ENCODE measurements at regions not wholly inside any gene's neighbourhood (a gene's known extent, or its start where the extent isn't known, plus 50 kb on each side); places are given as distances from the start of the nearest gene placed in this dataset.
"Not testable (repeated sequence)": the region's sequence is repeated elsewhere in the genome, so short reads cannot be mapped to it uniquely, and the experiment has no call there.

DNA sequence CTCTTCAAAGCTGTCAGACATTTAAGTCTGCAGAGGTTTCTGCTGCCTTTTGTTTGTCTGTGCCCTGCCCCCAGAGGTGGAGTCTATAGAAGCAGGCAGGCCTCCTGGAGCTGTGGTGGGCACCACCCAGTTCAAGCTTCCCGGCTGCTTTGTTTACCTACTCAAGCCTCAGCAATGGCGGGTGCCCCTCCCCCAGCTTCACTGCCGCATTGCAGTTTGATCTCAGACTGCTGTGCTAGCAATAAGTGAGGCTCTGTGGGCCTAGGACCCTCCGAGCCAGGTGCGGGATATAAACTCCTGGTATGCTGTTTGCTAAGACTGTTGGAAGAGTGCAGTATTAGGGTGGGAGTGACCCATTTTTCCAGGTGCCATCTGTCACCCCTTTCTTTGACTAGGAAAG is 145.5 kb downstream of the DMRT2 start:
- H3K36me3 ChIP-seq (ENCODE audit: control insufficient read depth in 2 of 2, insufficient read depth in 2 of 2, low read length in 1 of 2); H3K9me3 ChIP-seq (ENCODE audit: control insufficient read depth in 2 of 2, insufficient read depth in 1 of 2, low read length in 1 of 2); H3K4me3 ChIP-seq (ENCODE audit: low read length in 2 of 2); H3K27me3 ChIP-seq (ENCODE audit: control insufficient read depth in 2 of 2, insufficient read depth in 1 of 2, low read length in 1 of 2); H3K27ac ChIP-seq (ENCODE audit: low read depth in 1 of 2, low read length in 1 of 2); DNase-seq (ENCODE audit: low read depth in 6 of 9, low spot score in 9 of 9); H3K4me1 ChIP-seq (ENCODE audit: control insufficient read depth in 2 of 2, insufficient read depth in 2 of 2, low read length in 2 of 2): not testable (repeated sequence)
- WGBS = 92% methylated on average over 5 of the region's 5 CpGs

DNA sequence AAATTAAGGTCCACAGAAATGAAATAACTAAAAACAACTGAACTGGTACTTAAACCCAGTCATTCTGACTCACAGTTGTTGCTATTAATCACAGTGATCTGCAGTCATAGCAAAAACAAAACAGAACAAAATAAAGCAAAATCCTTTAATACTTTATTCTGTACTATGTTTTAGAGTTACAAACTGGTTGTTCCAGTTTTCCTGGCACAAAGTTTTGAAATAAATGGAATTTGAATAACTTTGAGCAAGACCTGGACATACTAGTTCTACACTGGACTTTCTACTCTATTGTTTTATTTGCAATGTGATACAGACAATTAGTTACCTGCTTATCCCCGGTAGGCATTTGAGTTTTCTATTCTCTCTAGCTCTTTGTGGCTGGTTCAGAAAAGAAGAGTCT is 147.9 kb downstream of the DMRT2 start:
- Histone ChIP-seq H3K9me3 (ENCODE audit: control insufficient read depth in 2 of 2, insufficient read depth in 1 of 2, low read length in 1 of 2) (no peaks in the 10 kb centered on the region), H3K36me3 (ENCODE audit: control insufficient read depth in 2 of 2, insufficient read depth in 2 of 2, low read length in 1 of 2) (no peaks in the 10 kb centered on the region), H3K4me3 (ENCODE audit: low read length in 2 of 2) (no peak overlapping the region), H3K27me3 (ENCODE audit: control insufficient read depth in 2 of 2, insufficient read depth in 1 of 2, low read length in 1 of 2) (no peaks in the 10 kb centered on the region), H3K27ac (ENCODE audit: low read depth in 1 of 2, low read length in 1 of 2) (no peak overlapping the region), H3K4me1 (ENCODE audit: control insufficient read depth in 2 of 2, insufficient read depth in 2 of 2, low read length in 2 of 2) (no peaks in the 10 kb centered on the region)
- 94% methylated on average over 1 of the region's 1 CpG for WGBS
- no peak for DNase-seq (ENCODE audit: low read depth in 6 of 9, low spot score in 9 of 9)

DNA sequence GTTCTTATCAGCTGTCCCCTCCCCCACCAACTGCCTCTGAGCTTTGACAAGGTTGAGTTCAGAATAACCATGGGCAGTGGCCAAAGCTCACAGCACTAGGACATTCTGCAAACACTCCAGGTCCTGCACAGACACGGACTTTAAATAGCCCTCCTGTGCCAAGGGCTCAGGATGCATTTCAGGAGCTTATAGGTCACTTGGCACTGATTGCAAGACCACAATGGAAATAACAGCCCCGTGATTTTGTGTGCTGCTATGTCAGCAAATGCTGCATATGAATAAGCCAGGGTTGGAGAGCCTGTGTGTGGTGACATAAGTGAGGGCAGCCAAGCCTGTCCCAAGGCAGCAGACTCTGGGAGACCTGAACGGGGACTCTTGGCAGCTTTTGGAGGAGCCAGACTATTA is 150.7 kb downstream of the DMRT2 start:
- Histone ChIP-seq H3K4me3 (ENCODE audit: low read length in 2 of 2) (no peak overlapping the region), H3K27ac (ENCODE audit: low read depth in 1 of 2, low read length in 1 of 2) (no peak overlapping the region), H3K36me3 (ENCODE audit: control insufficient read depth in 2 of 2, insufficient read depth in 2 of 2, low read length in 1 of 2) (no peaks in the 10 kb centered on the region), H3K9me3 (ENCODE audit: control insufficient read depth in 2 of 2, insufficient read depth in 1 of 2, low read length in 1 of 2) (no peaks in the 10 kb centered on the region), H3K4me1 (ENCODE audit: control insufficient read depth in 2 of 2, insufficient read depth in 2 of 2, low read length in 2 of 2) (no peaks in the 10 kb centered on the region), H3K27me3 (ENCODE audit: control insufficient read depth in 2 of 2, insufficient read depth in 1 of 2, low read length in 1 of 2) (no peaks in the 10 kb centered on the region)
- no peak for DNase-seq (ENCODE audit: low read depth in 6 of 9, low spot score in 9 of 9)
- 71% methylated on average over 3 of the region's 3 CpGs for WGBS

DNA sequence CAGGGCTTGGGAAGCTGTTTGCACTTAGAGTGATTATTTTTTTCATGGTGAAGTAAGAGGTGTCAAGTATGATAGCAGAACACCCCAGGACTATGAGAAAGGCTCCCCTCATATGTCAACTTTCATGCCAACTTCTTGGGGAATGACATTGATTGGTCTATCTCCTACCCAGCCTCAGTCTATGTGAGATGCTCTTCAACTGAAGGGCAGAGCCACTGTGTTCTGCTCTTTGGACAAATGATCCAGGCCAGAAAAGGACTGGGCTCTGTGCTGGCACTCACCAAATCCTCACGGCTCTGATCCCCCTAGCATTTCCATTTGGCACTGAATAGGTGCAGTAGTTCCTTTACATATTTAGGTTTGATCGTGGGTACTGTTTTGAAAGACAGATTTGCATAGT is 151.1 kb downstream of the DMRT2 start:
- 73% methylated on average over 2 of the region's 2 CpGs for WGBS
- Histone ChIP-seq H3K27ac (ENCODE audit: low read depth in 1 of 2, low read length in 1 of 2) (no peak overlapping the region), H3K4me1 (ENCODE audit: control insufficient read depth in 2 of 2, insufficient read depth in 2 of 2, low read length in 2 of 2) (no peaks in the 10 kb centered on the region), H3K27me3 (ENCODE audit: control insufficient read depth in 2 of 2, insufficient read depth in 1 of 2, low read length in 1 of 2) (no peaks in the 10 kb centered on the region), H3K9me3 (ENCODE audit: control insufficient read depth in 2 of 2, insufficient read depth in 1 of 2, low read length in 1 of 2) (no peaks in the 10 kb centered on the region), H3K36me3 (ENCODE audit: control insufficient read depth in 2 of 2, insufficient read depth in 2 of 2, low read length in 1 of 2) (no peaks in the 10 kb centered on the region), H3K4me3 (ENCODE audit: low read length in 2 of 2) (no peak overlapping the region)
- no peak for DNase-seq (ENCODE audit: low read depth in 6 of 9, low spot score in 9 of 9)

DNA sequence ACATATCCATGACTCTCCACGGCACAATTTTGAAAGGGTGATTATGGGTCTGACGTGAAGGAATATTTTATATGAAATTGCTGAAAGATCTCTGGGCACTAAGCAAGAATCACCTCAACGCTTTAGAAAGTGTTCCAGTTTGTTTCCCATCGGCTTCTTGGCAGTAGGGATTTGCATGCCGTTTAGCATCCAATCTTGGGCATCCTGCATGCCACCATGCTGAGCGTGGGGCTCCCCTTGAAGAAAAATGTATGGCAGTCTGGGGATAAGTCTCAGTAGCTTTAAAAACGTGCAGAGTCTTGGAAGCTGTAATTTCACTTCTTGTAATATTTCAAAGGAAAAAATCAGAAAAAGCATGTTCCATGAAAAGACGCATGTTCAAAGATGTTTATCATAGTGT is 151.7 kb downstream of the DMRT2 start:
- Histone ChIP-seq H3K4me1 (ENCODE audit: control insufficient read depth in 2 of 2, insufficient read depth in 2 of 2, low read length in 2 of 2) (no peaks in the 10 kb centered on the region), H3K9me3 (ENCODE audit: control insufficient read depth in 2 of 2, insufficient read depth in 1 of 2, low read length in 1 of 2) (no peaks in the 10 kb centered on the region), H3K27me3 (ENCODE audit: control insufficient read depth in 2 of 2, insufficient read depth in 1 of 2, low read length in 1 of 2) (no peaks in the 10 kb centered on the region), H3K27ac (ENCODE audit: low read depth in 1 of 2, low read length in 1 of 2) (no peak overlapping the region), H3K36me3 (ENCODE audit: control insufficient read depth in 2 of 2, insufficient read depth in 2 of 2, low read length in 1 of 2) (no peaks in the 10 kb centered on the region), H3K4me3 (ENCODE audit: low read length in 2 of 2) (no peak overlapping the region)
- DNase-seq (ENCODE audit: low read depth in 6 of 9, low spot score in 9 of 9) = no peak
- 84% methylated on average over 8 of the region's 8 CpGs for WGBS

DNA sequence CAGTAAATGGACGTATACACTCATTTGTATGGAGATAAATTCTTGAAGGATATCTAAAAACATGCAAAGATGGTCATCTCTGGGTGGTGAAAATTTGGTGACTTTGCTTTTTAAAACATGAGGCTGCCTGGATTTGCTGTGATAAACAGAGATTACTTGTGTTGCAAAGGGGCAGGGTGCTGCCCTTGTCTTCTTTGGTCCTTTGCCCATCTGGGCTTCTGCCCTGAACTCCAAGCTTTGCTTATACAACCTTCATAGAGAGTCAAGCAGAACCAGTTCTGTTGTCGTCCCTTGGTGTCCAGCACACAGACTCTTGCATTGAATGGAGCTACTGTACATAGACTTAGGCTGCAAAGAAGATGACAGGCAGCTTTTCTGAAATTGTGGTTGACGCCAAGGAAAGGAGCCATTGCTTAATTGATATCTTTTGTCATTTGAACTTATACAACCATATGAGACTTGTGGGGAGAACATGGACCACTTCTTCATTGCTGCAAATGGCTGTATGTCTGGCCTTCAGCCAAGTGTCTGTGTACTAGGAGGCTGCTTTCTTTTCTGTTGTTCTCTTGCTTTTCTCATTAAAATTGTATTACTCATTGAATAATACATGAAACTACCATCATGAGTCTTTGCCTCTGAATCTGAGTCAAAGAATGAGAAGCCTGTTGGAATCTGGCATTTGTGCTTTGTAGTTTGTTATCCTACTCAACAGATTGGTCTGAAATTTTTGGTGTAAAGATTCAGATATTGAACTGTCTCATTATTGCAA is 152.5 kb downstream of the DMRT2 start:
- Histone ChIP-seq H3K9me3 (ENCODE audit: control insufficient read depth in 2 of 2, insufficient read depth in 1 of 2, low read length in 1 of 2) (no peaks in the 10 kb centered on the region), H3K27me3 (ENCODE audit: control insufficient read depth in 2 of 2, insufficient read depth in 1 of 2, low read length in 1 of 2) (no peaks in the 10 kb centered on the region), H3K36me3 (ENCODE audit: control insufficient read depth in 2 of 2, insufficient read depth in 2 of 2, low read length in 1 of 2) (no peaks in the 10 kb centered on the region), H3K4me1 (ENCODE audit: control insufficient read depth in 2 of 2, insufficient read depth in 2 of 2, low read length in 2 of 2) (no peaks in the 10 kb centered on the region), H3K27ac (ENCODE audit: low read depth in 1 of 2, low read length in 1 of 2) (no peak overlapping the region), H3K4me3 (ENCODE audit: low read length in 2 of 2) (no peak overlapping the region)
- 92% methylated on average over 3 of the region's 3 CpGs for WGBS
- DNase-seq (ENCODE audit: low read depth in 6 of 9, low spot score in 9 of 9) = no peak

DNA sequence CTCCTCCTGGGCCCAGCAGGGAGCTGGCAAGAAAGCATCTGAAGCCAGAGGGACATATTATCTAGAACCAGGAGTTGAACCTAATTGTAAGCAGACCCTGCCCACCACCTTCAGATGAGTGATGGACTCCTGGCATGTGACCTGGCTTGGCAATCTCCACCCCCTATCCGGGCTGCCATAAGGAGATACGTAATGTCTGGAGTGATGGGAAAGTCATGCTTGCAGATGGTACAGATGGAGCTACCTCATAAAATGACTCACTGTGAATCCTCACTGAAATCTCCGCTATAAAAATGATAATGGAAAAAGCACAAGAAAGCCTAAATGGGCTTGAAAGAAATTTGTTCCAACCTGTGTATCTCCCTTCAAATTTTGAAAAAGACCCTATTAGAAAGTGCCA is 157.5 kb downstream of the DMRT2 start:
- H3K9me3 ChIP-seq (ENCODE audit: control insufficient read depth in 2 of 2, insufficient read depth in 1 of 2, low read length in 1 of 2) = no peaks in the 10 kb centered on the region
- DNase-seq (ENCODE audit: low read depth in 6 of 9, low spot score in 9 of 9) = no peak
- H3K36me3 ChIP-seq (ENCODE audit: control insufficient read depth in 2 of 2, insufficient read depth in 2 of 2, low read length in 1 of 2) = no peaks in the 10 kb centered on the region
- no peak overlapping the region for H3K4me3 ChIP-seq (ENCODE audit: low read length in 2 of 2)
- no peaks in the 10 kb centered on the region for H3K27me3 ChIP-seq (ENCODE audit: control insufficient read depth in 2 of 2, insufficient read depth in 1 of 2, low read length in 1 of 2)
- 97% methylated on average over 3 of the region's 3 CpGs for WGBS
- no peaks in the 10 kb centered on the region for H3K4me1 ChIP-seq (ENCODE audit: control insufficient read depth in 2 of 2, insufficient read depth in 2 of 2, low read length in 2 of 2)
- H3K27ac ChIP-seq (ENCODE audit: low read depth in 1 of 2, low read length in 1 of 2) = no peak overlapping the region

DNA sequence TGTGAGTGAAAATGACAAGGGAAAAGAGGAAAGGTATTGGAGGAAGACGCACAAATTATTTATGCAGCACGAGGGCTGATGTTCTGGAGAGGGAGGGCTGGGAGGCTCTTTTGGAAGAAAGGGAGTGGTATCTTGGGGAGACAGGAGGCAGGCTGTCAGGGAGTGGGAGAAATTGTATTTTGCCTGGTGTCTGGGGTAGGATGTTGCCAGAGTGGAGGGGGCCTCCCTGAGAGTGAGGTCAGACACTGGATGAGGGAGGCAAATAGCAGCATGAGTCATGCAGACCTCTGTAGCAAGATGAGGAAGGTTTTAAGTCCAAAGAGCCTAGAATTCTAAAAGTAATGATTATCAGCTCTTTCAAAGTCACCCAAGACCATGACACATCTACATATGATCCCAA is 158.0 kb downstream of the DMRT2 start:
- Histone ChIP-seq H3K27ac (ENCODE audit: low read depth in 1 of 2, low read length in 1 of 2) (no peak overlapping the region), H3K9me3 (ENCODE audit: control insufficient read depth in 2 of 2, insufficient read depth in 1 of 2, low read length in 1 of 2) (no peaks in the 10 kb centered on the region), H3K4me1 (ENCODE audit: control insufficient read depth in 2 of 2, insufficient read depth in 2 of 2, low read length in 2 of 2) (no peaks in the 10 kb centered on the region), H3K27me3 (ENCODE audit: control insufficient read depth in 2 of 2, insufficient read depth in 1 of 2, low read length in 1 of 2) (no peaks in the 10 kb centered on the region), H3K36me3 (ENCODE audit: control insufficient read depth in 2 of 2, insufficient read depth in 2 of 2, low read length in 1 of 2) (no peaks in the 10 kb centered on the region), H3K4me3 (ENCODE audit: low read length in 2 of 2) (no peak overlapping the region)
- 86% methylated on average over 2 of the region's 2 CpGs for WGBS
- DNase-seq (ENCODE audit: low read depth in 6 of 9, low spot score in 9 of 9) = no peak

DNA sequence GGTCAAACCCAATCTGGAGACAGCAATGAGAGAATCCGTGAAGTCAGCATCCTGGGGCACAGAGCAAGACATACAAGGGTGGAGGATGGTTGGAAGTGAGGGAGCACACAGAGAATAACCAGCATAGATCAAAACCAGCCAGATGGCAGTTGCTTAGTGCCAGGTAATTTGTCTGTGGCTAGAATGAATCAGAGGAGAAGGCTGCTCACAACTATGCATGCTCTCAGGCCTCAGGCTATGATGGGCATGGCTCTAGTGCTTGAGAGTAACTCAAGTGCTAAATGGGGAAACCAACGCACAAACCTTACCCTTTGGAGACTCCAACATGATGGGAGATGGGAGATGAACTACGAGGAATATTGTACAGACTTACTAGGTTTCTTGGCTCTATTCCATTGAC is 160.8 kb downstream of the DMRT2 start:
- no peaks in the 10 kb centered on the region for H3K4me1 ChIP-seq (ENCODE audit: control insufficient read depth in 2 of 2, insufficient read depth in 2 of 2, low read length in 2 of 2)
- no peak for DNase-seq (ENCODE audit: low read depth in 6 of 9, low spot score in 9 of 9)
- H3K27me3 ChIP-seq (ENCODE audit: control insufficient read depth in 2 of 2, insufficient read depth in 1 of 2, low read length in 1 of 2) = no peaks in the 10 kb centered on the region
- H3K36me3 ChIP-seq (ENCODE audit: control insufficient read depth in 2 of 2, insufficient read depth in 2 of 2, low read length in 1 of 2) = no peaks in the 10 kb centered on the region
- 95% methylated on average over 3 of the region's 3 CpGs for WGBS
- no peak overlapping the region for H3K4me3 ChIP-seq (ENCODE audit: low read length in 2 of 2)
- H3K9me3 ChIP-seq (ENCODE audit: control insufficient read depth in 2 of 2, insufficient read depth in 1 of 2, low read length in 1 of 2) = no peaks in the 10 kb centered on the region
- no peak overlapping the region for H3K27ac ChIP-seq (ENCODE audit: low read depth in 1 of 2, low read length in 1 of 2)

Data from thymus (tissue), 11 donors.